ENCODE measurements at regions not wholly inside any gene's neighbourhood (a gene's known extent, or its start where the extent isn't known, plus 50 kb on each side); places are given as distances from the start of the nearest gene placed in this dataset.
"Not testable (repeated sequence)": the region's sequence is repeated elsewhere in the genome, so short reads cannot be mapped to it uniquely, and the experiment has no call there.

DNA sequence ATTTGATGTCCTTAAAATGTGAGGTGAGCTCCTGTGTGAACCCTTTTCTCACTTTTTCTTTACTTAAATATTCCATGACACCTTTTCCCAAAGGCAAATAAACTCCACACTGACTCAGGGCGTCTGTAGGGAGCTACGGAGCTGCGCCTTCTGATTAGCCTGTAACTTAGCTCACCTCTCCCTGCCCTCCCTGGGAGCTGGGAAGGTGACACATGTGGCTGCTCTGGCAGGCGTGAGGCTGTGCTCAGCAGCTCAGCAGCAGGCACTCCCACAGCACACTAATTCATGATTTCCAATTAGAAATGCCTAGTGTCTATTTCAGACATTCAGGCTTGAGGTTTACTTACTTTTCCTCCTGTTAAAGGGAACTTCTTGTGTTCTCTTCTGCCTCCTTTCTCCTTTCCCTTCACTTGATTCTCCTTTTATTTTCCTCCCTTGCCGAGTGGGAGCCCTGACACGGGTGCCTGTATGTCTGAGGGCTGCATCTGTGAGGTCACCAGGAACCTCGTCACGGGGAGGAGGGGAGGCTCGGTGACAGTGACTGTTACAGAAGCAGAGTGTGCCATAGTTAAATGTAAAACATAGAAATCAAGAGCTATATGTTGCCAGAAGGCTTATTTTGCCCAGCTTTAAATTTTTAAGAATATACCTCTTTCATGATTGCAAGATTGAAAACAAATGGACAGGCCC lies 437.1 kb downstream of the DCDC2C start:
- no peak for DNase-seq

DNA sequence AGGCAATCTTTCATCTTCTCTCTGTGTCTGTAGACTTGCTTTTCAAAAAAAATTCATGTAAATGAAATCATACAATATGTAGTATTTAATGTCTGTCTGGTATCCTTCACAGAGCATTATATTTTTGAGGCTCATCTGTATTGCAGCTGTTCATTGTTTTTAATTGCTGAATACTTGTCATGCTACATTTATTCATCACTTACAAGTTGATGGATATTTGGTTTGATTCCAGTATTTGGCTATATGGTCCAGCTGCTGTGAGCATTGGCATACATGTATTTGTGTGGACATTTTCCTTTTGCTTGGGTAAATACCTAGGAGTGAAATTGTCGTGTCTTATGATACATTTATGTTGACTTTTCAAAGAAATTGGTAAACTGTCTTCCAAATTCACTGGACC lies 441.4 kb downstream of the DCDC2C start:
- DNase-seq: no peak

DNA sequence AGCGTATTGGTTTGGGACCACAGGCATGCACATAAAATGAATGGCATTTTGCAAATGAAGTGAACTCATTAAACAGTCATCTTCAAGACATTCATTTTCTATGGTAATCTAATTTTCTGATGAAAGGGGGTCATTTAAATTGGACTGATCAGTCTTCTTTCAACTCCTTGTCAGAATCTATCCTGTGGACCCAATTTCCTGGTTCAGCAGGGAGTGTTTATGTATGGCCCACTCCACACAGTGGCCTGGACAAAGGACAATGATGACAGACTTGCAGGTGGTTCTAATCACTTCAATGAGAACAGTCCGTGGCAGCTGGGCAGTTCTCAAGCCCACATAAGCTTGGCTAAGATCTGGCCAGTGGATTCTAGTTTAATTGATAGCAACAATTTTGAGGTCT lies 448.1 kb downstream of the DCDC2C start:
- DNase-seq: no peak

DNA sequence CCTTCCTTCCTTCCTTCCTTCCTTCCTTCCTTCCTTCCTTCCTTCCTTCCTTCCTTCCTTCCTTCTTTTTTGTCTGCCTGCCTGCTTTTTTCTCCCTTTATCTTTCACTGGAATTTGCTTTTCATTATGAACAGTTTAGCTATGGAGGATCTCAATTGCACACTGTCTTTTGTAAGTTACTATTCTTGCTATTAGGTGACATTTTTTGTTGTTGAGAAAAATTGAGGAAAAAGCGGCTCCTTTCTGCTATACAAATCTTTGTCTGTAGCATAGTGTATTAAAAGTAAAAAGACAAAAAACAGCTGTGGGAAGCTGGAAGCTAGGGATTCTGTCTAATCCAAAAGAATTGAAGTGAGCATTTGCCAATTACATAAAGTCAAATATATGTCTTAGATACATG lies 448.7 kb downstream of the DCDC2C start:
- DNase-seq: no peak

DNA sequence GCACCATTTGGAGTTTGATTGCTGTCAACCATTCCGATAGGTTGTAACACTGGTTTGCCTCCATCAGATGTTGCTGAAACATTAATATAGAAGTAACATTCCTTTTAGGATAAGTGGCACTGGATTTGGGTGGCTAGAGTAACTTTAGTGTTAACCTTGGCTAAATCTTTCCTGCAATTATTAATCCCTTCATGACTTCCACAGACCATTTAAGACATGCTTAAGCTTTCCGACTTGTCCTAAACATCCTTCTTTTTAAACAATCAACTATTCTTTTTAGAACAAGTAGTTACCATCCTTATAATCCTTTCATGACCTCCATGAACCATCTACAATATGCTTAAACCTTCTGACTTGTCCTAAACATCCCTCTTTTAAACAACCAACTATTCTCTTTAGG lies 465.5 kb downstream of the DCDC2C start:
- no peak for DNase-seq

DNA sequence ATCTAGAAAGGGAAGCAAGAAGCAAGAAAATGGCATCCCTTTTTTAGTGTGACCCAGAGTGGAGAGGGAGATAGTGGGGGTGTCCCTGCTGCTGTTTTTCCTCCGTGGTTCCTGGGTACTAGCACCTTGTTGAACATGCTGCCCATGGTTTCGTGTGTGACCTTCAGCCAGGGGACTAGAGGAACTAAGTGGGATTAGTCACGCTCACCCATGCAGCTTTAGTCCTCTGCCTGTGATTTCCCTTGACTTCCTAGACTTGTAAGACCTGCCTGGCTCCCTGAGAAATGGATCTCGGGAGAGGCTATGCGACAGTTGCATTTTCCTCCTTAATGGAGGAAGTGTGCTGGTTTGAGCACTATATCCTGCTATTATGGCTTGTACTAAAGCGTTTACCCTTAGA lies 471.4 kb downstream of the DCDC2C start:
- DNase-seq: no peak

DNA sequence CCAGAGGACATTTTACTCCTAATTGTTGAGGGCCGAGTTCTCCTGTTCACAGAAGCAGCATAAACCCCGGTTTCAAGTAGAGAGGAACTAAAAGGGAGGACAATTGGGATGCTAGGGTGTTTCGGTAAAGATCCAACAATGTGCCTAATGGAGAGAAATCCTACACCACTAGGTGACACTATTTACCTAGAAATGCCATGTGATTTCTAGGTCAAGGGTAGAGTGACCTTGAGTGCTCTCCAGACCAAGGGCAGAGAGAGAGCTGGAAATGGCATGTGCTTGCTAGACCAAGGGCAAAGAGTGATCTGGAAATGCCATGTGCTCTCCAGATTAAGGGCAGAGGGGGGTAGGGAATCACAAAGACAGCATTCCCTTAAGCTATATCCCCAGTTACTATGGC lies 472.0 kb downstream of the DCDC2C start:
- no peak for DNase-seq

DNA sequence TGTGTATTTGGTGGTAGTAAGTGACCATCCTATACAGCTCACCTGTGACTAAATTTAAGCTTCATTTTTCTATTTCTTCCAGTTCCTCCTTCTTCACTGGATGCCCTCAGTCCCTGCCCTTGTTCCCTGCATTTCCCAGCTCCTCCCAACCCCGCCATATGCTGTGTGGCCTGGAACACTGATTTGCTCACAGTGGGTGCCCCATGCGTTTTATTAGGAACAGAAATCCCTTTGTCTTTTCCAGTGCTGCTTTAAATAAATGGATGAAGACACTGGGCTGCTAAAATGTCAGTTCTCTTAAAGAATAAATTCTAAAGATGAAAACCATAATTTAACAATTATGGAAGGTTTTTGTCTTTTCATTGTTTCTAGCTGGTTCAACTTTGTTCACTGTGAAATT lies 477.3 kb downstream of the DCDC2C start:
- DNase-seq: no peak

DNA sequence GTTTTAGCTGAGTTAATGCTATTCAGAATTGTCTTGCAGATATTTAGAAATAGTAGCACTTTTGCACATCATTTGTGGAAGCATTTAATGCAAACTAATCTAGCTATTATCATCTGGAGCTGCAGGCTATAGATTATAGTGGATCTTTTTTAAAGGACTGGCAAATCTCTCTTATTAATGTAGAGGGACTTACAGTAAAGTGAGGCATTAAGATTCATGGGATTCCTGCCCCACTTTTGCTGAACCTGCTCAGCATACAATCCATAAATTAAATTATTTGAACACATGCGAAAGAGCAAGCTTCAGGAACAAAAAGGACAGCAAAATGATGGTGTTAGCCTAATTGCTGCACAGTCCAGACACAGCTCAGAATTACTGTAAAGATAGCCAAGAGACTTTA lies 477.7 kb downstream of the DCDC2C start:
- no peak for DNase-seq

DNA sequence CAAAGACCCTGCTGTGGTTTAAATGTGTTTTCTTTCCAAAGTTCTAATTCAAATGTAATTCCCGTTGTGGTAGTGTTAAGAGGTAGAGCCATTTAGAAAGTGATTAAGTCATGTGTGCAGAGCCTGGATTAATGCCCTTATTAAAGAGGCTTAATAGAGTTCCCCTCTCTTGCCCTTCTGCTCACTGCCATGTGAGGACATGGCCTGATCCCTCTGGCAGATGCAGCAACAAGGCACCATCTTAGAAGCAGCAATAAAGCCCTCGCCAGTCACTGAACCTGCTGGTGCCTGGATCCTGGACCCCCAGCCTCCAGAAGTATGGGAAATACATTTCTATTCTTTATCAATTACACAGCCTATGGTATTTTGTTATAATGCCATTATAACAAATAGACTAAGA lies 485.2 kb downstream of the DCDC2C start:
- DNase-seq: no peak

DNA sequence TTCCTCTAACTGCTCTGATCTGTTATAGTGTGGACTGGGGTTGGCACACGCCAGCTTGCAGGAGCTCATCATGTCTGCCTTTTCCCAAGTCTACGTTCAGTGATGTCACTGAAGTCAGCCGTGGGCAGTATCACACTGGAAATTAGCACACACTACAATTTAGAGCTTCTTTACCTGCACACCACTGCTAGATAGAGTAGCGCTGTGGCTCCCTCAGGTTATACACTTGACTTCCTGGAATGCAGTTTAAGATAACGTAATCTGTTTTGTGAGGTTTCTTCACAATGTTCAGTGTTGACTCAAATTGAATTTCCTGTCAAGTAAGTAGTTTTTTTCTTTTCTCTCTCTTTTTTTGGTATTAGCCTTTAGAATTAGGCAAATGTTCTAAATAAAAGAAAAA lies 487.2 kb downstream of the DCDC2C start:
- no peak for DNase-seq

DNA sequence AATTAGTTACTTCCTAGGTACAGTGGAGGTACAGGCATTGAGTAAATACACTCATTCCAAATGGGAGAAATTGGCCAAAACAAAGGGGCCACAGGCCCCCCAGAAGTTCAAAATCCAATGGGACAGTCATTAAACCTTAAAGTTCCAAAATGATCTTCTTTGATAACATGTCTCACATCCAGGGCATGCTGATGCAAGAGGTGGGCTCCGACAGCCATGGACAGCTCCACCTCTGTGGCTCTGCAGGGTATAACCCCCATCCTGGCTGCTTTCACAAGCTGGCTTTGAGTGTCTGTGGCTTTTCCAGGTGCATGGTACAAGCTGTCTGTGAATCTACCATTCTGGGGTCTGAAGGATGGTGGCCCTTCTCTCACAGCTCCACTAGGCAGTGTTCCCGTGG lies 488.7 kb downstream of the DCDC2C start:
- no peak for DNase-seq

DNA sequence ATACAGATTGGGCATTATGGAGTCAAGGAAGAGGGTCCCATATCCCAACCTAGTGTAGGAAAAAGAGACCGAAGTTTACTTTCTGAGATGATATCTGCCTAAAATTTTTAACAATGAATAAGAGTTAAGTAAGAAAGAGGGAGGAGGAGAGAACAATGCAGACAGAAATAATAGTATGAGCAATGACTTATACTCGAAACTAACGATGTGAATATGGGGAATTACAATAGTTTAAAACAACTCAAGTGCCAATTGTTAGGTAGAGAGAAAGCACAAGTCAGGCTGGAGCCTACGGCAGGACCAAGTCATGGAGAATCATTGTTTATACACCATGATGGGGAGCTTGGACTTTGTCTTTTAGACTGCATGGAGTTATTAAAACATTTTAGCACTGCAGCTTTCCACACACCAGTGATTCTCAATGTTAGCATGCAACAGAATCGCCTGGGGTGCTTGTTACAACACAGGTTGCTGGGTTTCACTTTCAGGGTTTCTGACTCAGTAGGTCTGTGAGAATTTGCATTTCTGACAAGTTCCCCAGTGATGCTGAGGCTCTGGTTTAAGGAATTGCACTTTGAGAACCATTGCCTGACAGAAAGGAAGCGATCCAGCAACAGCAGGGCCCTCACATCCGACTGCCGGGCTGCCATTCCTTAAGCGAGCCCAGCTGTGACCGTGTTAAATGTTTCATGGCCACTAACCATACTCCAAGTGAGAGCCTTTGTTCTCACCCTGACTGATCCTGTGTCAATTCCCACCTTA lies 511.2 kb downstream of the DCDC2C start:
- no peak for DNase-seq

DNA sequence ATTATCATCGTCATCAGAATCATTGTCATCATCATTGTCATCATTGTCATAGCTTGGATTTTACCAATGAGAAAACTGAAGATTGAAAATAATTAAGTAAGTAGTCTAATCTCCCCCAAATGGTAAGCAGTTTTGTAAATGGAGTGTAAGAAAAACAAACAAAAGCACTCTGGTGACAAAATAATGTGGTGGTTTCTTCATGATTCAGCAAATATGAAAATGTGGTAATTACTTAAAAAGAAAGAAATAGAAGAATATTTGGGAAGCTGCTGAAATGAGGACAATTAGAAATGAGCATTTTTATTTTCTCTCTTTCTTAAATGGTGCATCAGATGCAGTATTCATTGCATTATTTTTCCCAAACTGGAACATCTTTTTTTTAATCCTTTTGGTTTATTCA lies 514.4 kb downstream of the DCDC2C start:
- DNase-seq: no peak

DNA sequence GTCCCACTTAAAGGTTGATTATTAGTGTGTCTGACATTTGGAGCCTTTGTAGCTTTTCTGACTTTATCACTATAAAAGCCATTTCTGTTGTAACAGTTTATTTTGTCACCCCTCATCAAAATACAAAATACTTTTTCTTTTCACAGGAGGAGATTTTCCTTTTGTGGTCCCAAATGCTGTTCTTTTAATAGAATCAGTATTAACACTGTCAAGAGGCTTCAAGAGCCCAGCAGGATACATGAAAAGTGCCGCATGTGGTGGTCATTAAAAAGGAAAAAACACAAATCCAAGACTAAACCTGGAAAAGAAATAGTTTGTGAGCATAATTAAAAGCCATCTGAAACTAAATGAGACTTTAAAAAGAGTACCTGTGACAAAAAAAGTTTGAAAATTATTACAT lies 515.7 kb downstream of the DCDC2C start:
- DNase-seq: no peak

DNA sequence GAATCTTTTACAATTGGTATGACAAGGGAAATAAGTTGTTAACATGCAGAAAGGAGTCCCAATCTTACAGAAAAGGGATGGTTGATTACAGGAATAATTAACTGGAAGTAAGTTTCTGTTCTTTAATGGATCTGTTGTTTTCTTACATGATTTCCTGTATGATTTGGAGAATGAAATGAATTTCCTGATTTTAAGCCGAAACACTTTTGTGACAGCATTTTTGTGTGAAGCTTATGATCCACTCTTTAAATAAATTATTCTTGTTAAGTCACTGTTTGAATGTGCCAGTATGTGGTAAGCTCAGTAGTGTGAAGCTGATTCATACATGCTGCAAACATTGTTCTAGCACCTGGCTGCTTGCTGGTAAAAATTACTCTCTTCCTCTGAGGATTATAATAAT lies 516.2 kb downstream of the DCDC2C start:
- DNase-seq: no peak

DNA sequence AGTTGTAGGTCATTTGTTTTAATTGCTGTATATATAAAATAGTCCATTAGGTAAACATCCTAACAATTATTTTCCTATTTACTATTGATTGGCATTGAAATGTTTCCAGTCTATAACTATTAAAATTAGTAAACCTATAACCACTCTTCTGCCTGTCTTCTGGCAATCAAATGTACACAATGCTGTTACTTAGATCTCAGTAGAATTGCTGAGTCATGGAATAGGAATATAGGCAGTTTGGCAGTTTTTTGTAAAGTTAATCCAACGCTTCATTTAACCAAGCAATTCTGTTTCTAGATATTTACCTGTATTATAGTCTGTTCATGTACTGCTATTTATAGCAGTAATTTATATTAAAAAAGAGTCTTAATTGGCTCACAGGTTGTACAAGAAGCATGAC lies 518.1 kb downstream of the DCDC2C start:
- no peak for DNase-seq

DNA sequence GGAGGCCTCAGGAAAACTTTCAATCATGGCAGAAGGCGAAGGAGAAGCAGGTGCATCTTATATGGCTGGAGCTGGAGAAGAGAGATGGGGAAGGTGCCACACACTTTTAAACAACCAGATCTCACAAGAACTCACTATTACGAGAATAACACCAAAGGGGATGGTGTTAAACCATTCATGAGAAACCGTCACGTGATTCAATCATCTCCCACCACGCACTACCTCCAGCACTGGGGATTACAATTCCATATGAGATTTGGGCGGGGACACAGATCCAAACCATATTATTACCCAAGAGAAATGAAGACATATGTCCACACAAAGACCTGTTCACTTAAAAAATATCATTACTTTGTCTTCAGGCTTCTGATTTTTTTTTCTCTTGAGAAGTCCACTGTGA lies 518.5 kb downstream of the DCDC2C start:
- DNase-seq: no peak

DNA sequence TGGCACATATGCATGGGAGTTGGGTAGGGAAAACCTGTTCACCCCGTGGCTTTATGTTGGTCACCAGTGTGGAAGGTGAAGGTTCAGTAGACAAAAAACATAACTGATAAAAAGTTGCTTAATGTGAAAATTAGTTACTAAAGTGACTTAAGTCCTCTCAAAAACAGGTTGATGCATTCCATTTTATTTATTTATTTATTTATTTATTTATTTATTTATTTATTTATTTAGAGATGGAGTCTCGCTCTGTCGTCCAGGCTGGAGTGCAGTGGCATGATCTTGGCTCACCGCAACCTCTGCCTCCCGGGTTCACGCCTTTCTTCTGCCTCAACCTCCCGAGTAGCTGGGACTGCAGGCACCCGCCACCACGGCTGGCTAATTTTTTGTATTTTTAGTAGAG lies 541.0 kb downstream of the DCDC2C start:
- not testable (repeated sequence) for DNase-seq

DNA sequence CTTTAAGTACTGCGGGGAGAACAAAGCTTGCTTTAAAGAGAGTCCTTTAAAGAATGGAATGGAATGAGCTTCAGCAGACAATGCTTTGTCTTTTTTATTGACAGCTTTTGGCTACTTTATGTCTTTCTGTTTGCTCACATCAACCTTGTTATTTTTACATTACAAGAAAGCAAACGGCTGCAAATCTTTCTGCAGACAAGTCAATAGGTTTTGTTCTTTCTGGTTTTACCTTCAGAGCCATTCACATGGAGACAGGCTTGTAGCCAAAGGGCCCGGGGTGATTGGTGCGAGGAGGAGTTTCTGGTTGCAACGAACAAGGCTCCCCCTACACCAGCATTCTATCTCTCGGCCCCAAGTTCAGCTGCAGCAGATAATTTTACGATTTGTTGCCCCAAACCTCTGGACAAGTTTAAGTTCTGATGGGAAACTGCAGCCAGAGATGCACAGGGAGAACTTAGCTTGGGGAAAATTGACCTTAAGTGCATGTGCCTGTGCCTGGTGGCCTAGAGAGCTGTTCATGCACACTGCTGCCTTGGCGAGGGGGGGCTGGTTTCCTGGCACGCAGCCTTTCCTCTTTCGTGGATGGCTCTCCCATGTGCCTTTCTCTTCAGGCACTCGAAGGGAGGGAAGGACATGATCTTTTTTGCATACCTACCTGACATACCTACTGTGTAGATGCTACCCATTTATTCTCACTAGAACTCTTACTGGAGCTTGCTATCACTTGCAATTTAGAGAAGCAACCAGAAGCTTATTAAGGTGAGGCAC lies 543.2 kb downstream of the DCDC2C start:
- DNase-seq: no peak

DNA sequence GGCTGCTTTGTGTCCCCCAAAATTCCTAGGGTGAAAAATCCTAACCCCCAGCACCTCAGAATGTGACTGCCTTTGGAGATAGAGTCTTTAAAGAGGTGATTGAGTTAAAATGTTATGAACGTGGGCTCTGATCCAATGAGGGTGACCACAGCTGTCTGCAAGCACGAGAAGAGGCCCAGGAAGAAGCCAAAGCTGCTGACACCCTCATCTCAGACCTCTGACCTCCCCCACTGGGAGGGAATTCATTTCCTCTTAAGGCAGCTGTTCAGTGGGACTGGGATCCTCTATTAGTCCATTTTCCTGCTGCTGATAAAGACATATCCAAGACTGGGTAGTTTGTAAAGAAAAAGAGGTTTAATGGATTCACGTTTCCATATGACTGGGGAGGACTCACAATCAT lies 544.4 kb downstream of the DCDC2C start:
- no peak for DNase-seq

DNA sequence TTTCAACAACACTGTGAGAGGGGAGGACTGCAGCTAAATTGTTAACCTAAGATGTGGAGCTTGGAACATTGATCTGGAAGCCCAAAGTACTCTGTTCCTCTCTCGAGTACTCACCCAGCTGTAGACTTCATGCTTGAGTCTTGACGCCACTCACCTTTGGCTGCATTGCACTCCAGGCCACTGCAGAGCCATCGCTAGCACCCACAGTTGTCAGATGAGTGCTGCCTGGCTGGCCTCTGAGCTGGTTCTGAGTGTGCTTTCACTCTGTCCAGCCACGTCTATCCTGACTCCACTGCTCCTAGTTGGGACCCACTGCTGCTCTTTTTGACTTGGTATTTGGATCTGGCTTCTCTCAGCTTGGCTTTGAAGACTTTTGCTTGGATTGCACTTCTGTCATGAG lies 552.1 kb downstream of the DCDC2C start:
- DNase-seq: no peak

DNA sequence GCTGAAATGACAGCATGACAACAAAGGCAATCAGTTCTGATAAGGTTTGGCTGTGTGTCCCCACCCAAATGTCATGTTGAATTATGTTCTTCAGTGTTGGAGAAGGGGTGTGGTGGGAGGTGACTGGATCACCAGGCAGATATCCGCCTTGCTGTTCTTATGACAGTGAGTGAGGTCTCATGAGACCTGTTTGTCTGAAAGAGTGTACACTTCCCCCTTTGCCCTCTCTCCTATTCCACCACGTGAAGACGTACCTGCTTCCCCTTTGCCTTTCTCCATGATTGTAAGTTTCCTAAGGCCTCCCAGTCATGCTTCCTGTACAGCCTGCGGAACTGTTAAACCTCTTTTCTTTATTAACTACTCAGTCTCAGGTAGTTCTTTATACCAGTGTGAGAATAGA lies 553.0 kb downstream of the DCDC2C start:
- DNase-seq: no peak

DNA sequence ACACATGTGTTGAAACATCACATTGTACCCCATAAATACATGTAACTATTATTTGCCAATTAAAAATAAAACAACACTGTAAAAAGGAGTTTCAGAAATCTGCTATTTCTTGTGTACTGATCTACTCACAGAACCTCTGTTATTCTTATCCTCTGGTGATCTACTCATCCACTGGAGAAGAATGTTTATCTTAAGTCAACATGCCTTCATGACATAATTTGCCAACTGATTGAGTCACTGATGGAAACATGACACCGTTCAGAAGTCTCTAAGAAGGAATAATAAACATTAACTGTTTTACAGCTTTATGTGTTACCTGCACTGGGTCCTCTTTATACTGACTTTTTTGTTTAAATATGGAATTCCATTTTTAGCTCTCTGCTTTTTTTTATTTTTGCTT lies 555.2 kb downstream of the DCDC2C start:
- no peak for DNase-seq
